Mammary epithelial cell (primary cell): ENCODE measurements at regions not wholly inside any gene's neighbourhood (a gene's known extent, or its start where the extent isn't known, plus 50 kb on each side); places are given as distances from the start of the nearest gene placed in this dataset.

Source experiments
- EZH2 ChIP-seq: IDR thresholded peaks from 2 replicates; pipeline ENCODE4 v1.6.1; 2012; ENCODE audit warnings: low read length, inconsistent platforms, borderline replicate concordance
- TF ChIP-seq, protein P1 (sequence below), 2 donors: IDR thresholded peaks in 1 of 2; conservative IDR thresholded peaks in 1 of 2; 2 replicates each; pipeline ENCODE4 v1.5.1; 2011 to 2012; ENCODE audit warnings: inconsistent platforms in 2 of 2, low read length in 2 of 2, mild to moderate bottlenecking in 2 of 2, control low read depth in 1 of 2, low read depth in 1 of 2; ENCODE audit not compliant: insufficient read depth in 1 of 2; ENCODE audit errors: extremely low read depth in 1 of 2

DNA sequence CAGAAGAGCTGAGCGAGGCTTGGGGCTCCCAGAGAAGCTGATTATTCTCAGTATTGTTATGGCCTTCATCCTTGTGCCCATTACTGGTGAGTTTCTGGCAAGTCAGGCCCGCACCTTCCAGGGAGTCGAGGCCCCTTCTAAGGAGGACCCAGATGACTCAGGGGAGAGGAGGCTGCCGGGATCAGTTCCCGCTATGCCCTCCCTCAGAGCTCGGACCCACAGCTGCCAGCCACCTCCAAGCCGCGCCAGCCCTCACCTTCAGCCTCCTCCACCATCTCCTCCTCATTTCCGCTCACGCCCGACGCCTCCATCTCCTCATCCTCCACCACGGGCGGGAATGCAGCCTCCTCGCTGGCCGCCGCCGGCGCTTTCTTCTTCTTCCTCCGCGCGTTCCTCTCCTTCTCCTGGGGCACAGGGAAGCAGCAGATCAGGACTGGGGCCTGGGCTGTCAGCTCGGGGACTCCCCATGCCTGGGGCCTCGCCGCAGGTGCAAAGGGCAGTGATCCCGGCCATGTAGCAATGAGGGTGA is 83.2 kb downstream of the RFLNA start:
- no peak for TF ChIP-seq EZH2
- TF ChIP-seq, protein P1, sequence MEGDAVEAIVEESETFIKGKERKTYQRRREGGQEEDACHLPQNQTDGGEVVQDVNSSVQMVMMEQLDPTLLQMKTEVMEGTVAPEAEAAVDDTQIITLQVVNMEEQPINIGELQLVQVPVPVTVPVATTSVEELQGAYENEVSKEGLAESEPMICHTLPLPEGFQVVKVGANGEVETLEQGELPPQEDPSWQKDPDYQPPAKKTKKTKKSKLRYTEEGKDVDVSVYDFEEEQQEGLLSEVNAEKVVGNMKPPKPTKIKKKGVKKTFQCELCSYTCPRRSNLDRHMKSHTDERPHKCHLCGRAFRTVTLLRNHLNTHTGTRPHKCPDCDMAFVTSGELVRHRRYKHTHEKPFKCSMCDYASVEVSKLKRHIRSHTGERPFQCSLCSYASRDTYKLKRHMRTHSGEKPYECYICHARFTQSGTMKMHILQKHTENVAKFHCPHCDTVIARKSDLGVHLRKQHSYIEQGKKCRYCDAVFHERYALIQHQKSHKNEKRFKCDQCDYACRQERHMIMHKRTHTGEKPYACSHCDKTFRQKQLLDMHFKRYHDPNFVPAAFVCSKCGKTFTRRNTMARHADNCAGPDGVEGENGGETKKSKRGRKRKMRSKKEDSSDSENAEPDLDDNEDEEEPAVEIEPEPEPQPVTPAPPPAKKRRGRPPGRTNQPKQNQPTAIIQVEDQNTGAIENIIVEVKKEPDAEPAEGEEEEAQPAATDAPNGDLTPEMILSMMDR (conservative IDR thresholded peaks at IDR 0.05 in 1 of 2, IDR thresholded peaks at IDR 0.05 in 1 of 2; ENCODE audit: extremely low read depth in 1 of 2, insufficient read depth in 1 of 2, low read depth in 1 of 2, low read length in 2 of 2), result no peak
